Keratinocyte (primary cell): ENCODE measurements at regions not wholly inside any gene's neighbourhood (a gene's known extent, or its start where the extent isn't known, plus 50 kb on each side); places are given as distances from the start of the nearest gene placed in this dataset.

Experiments
- CTCF ChIP-seq, 3 experiments: IDR thresholded peaks in 1 of 3; conservative IDR thresholded peaks in 1 of 3; optimal IDR thresholded peaks in 1 of 3; 2 replicates in 2 of 3; 3 replicates in 1 of 3; pipeline versions ENCODE3 to v1.5.1; 2011; ENCODE audit warnings: low read length in 3 of 3, mild to moderate bottlenecking in 3 of 3, moderate library complexity in 2 of 3, control low read depth in 1 of 3, inconsistent platforms in 1 of 3; ENCODE audit not compliant: insufficient read depth in 2 of 3; ENCODE audit errors: extremely low read depth in 1 of 3
- EZH2 ChIP-seq: IDR thresholded peaks from one replicate; pipeline ENCODE4 v1.6.1; 2012; ENCODE audit warnings: inconsistent platforms, mild to moderate bottlenecking, low read length, moderate library complexity

DNA sequence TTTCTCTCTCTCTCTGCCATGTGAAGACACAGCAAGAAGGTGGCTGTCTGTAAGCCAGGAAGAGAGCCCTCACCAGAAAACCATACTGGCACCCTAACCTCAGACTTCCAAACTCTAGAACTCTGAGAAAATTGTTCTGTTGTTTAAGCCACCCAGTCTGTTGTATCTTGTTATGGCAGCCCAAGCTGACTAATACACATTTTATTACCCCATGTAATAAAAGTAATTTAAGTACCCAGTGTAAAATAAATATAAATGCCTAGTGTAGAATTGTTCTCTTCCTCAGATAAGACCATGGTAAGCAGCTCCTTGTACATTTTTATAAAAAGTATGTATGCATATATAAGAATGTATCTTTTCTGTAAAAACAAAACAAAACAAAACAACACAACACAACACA is 119.7 kb downstream of the DTL start:
- no peak for TF ChIP-seq CTCF (optimal IDR thresholded peaks at IDR 0.05 in 1 of 3, IDR thresholded peaks at IDR 0.05 in 1 of 3, conservative IDR thresholded peaks at IDR 0.05 in 1 of 3; ENCODE audit: extremely low read depth in 1 of 3, insufficient read depth in 2 of 3, low read length in 3 of 3)
- no peak for TF ChIP-seq EZH2
